Progenitor cell of endocrine pancreas (in vitro differentiated cells): ENCODE measurements at regions not wholly inside any gene's neighbourhood (a gene's known extent, or its start where the extent isn't known, plus 50 kb on each side); places are given as distances from the start of the nearest gene placed in this dataset.

Experiments used
- DNase-seq: peaks from one replicate; pipeline ENCODE4 v3.0.0; 2021; ENCODE audit warnings: low spot score; ENCODE audit not compliant: unreplicated experiment
- H3K27ac Mint-ChIP-seq: 2 replicates; pipeline ENCODE4 v1.8.0; 2021; ENCODE audit warnings: mild to moderate bottlenecking, moderate library complexity, mixed read lengths
- H3K27me3 Mint-ChIP-seq: 2 replicates; pipeline ENCODE4 v1.8.0; 2021; ENCODE audit warnings: mixed read lengths
- H3K36me3 Mint-ChIP-seq: 2 replicates; pipeline ENCODE4 v1.8.0; 2022; ENCODE audit warnings: mixed read lengths; ENCODE audit not compliant: insufficient read depth
- H3K4me1 Mint-ChIP-seq: 2 replicates; pipeline ENCODE4 v1.8.0; 2021; ENCODE audit warnings: low read depth, mixed read lengths
- H3K4me3 Mint-ChIP-seq: 2 replicates; pipeline ENCODE4 v1.8.0; 2021; ENCODE audit warnings: low read depth, mild to moderate bottlenecking, moderate library complexity, mixed read lengths
- H3K9me3 Mint-ChIP-seq: 2 replicates; pipeline ENCODE4 v1.8.0; 2021; ENCODE audit warnings: low read depth, mixed read lengths
- TF ChIP-seq, protein P1 (sequence below): fragments of 200-600 bp; sonication (generic); IDR thresholded peaks from one replicate; pipeline ENCODE4 v1.5.0; 2021; ENCODE audit warnings: antibody characterized with exemption, mild to moderate bottlenecking; ENCODE audit not compliant: unreplicated experiment

DNA sequence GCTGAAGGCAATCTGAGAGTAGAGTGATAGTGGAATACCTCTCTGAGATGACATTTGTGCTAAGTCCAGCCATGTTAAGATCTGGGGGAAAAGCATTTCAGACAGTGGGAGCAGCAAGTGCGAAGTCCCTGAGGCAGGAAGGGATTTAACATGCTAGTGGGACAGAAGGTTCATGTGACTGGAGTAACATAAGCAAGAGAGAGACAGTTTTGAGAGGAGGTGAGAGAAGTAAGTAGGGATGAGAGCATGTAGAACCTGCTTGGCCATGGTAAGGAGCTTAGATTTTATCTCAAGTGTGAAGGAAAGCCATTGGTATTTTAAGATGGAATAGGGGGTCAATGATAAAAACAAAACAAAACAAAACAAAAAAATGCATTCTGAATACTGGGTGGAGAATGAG lies 358.6 kb upstream of the KCNH8 start:
- DNase-seq, result no peak
- Mint-ChIP-seq H3K36me3 (no peaks in the 10 kb centered on the region), H3K9me3 (no peaks in the 10 kb centered on the region), H3K27me3 (peaks cover 4% of the 10 kb centered on the region), H3K4me3 (no peak overlapping the region), H3K27ac (no peak overlapping the region), H3K4me1 (peaks cover 19% of the 10 kb centered on the region)
- TF ChIP-seq, protein P1, sequence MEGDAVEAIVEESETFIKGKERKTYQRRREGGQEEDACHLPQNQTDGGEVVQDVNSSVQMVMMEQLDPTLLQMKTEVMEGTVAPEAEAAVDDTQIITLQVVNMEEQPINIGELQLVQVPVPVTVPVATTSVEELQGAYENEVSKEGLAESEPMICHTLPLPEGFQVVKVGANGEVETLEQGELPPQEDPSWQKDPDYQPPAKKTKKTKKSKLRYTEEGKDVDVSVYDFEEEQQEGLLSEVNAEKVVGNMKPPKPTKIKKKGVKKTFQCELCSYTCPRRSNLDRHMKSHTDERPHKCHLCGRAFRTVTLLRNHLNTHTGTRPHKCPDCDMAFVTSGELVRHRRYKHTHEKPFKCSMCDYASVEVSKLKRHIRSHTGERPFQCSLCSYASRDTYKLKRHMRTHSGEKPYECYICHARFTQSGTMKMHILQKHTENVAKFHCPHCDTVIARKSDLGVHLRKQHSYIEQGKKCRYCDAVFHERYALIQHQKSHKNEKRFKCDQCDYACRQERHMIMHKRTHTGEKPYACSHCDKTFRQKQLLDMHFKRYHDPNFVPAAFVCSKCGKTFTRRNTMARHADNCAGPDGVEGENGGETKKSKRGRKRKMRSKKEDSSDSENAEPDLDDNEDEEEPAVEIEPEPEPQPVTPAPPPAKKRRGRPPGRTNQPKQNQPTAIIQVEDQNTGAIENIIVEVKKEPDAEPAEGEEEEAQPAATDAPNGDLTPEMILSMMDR, result no peak

DNA sequence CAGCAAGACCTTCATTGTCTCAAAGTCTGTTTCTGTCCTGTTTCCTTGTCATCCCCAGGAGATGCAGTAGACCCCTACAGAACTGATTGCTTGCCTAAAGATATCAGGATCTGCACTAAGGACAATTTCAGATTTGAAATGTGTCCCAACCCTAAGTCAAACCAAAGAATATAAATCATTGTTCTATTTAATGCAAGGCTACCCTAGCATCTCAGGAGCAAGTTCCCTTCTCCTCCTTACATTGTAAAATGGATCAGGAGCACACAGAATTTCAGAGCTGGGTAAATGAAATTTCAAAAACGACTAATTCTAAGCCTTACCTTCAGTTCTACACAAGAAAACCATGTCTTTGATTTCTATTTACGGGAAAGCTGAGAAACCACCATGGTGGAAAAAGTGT lies 360.9 kb upstream of the KCNH8 start:
- DNase-seq, result no peak
- Mint-ChIP-seq H3K27me3 (peaks cover 4% of the 10 kb centered on the region), H3K27ac (no peak overlapping the region), H3K4me3 (no peak overlapping the region), H3K36me3 (no peaks in the 10 kb centered on the region), H3K4me1 (peaks cover 19% of the 10 kb centered on the region), H3K9me3 (no peaks in the 10 kb centered on the region)
- TF ChIP-seq, protein P1, result no peak

DNA sequence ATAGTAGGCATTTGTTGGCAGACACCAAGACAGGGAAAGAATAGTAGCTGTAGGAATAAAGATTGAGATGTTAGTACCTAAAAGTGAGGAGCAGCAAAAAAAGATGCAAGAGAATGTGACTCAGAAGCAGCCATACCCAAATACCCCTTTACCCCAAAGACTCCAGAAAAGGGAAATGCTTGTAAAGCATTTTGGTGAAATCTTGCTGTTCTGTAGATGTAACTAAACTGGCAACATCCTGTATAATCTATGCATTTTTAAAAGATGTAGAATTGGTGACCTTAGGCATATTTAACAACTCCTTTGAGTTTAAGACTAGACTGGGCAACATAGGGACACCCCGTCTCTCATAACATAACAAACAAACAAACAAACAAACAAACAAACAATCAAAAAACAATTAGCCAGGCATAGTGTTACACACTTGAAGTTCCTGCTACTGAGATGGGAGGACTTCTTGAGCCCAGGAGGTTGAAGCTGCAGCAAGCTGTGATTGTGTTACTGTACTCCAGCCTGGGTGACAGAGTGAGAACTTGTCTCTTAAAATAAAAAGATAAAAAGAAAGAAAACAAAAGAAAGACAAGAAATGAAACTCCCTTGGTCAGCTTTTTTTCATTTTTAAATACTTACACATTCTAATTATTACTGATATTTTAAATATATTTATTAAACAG lies 361.5 kb upstream of the KCNH8 start:
- Mint-ChIP-seq H3K4me3 (no peak overlapping the region), H3K4me1 (peaks cover 17% of the 10 kb centered on the region), H3K36me3 (no peaks in the 10 kb centered on the region)

DNA sequence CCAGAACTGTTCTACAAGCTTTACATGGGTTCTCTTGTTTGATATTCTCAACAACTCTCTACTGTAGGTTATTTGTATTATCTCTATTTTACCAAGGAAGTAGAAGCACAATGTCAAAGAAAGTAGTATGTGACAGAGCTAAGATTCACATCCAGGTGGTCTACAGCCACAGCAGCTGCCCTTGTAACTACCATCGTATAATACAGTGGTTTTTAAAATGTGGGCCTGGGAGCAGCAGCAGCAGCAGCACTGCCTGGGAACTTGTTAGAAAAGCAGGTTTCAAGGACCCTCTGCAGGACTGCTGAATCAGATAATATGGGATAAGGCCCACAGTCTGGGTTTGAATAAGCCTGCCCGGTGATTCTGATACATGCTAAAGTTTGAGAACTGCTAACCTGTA lies 357.1 kb upstream of the SATB1 start:
- Mint-ChIP-seq H3K4me3 (no peak overlapping the region), H3K27me3 (peaks cover 16% of the 10 kb centered on the region)

More for the DNA sequence above, 361.5 kb upstream of the KCNH8 start:
- H3K27ac Mint-ChIP-seq, result no peak overlapping the region
- H3K9me3 Mint-ChIP-seq, result no peaks in the 10 kb centered on the region
- TF ChIP-seq, protein P1, result no peak
- no peak for DNase-seq
- H3K27me3 Mint-ChIP-seq, result peaks cover 4% of the 10 kb centered on the region

GRCh38 chr3:18780959-18781358 lies 355.8 kb upstream of the SATB1 start:
- H3K9me3 Mint-ChIP-seq, result no peaks in the 10 kb centered on the region
- TF ChIP-seq, protein P1, result no peak

More for the DNA sequence above, 357.1 kb upstream of the SATB1 start:
- no peaks in the 10 kb centered on the region for H3K36me3 Mint-ChIP-seq
- no peak for DNase-seq
- no peak overlapping the region for H3K27ac Mint-ChIP-seq
- TF ChIP-seq, protein P1, result no peak
- peaks cover 9% of the 10 kb centered on the region for H3K4me1 Mint-ChIP-seq
- no peaks in the 10 kb centered on the region for H3K9me3 Mint-ChIP-seq

More at GRCh38 chr3:18780959-18781358, 355.8 kb upstream of the SATB1 start:
- peaks cover 9% of the 10 kb centered on the region for H3K4me1 Mint-ChIP-seq
- no peaks in the 10 kb centered on the region for H3K36me3 Mint-ChIP-seq
- no peak overlapping the region for H3K27ac Mint-ChIP-seq
- H3K4me3 Mint-ChIP-seq, result no peak overlapping the region
- no peak for DNase-seq
- H3K27me3 Mint-ChIP-seq, result peaks cover 15% of the 10 kb centered on the region
